Osteoblast (primary cell): ENCODE measurements at regions not wholly inside any gene's neighbourhood (a gene's known extent, or its start where the extent isn't known, plus 50 kb on each side); places are given as distances from the start of the nearest gene placed in this dataset.

Experiments used
- DNase-seq: peaks from one replicate; pipeline ENCODE4 v3.0.0; 2011; ENCODE audit warnings: low spot score, mixed read lengths; ENCODE audit not compliant: insufficient read length; ENCODE audit errors: missing footprints
- H2AFZ ChIP-seq: 2 replicates; pipeline ENCODE4 v1.6.0; 2011; ENCODE audit warnings: mild to moderate bottlenecking, low read length
- H3K27ac ChIP-seq: 2 replicates; pipeline ENCODE4 v1.5.1; 2011; ENCODE audit warnings: mild to moderate bottlenecking, low read depth, low read length, moderate library complexity
- H3K27me3 ChIP-seq: 2 replicates; pipeline ENCODE4 v1.6.0; 2012; ENCODE audit warnings: mild to moderate bottlenecking, control low read depth, inconsistent platforms, low read length, moderate library complexity; ENCODE audit not compliant: insufficient read depth
- H3K36me3 ChIP-seq: 2 replicates; pipeline ENCODE4 v1.5.1; 2011; ENCODE audit warnings: mild to moderate bottlenecking, low read length, control low read depth, moderate library complexity; ENCODE audit not compliant: insufficient read depth
- H3K4me1 ChIP-seq: 2 replicates; pipeline ENCODE4 v1.5.1; 2011; ENCODE audit warnings: mild to moderate bottlenecking, low read length, control low read depth, moderate library complexity; ENCODE audit not compliant: insufficient read depth
- H3K4me2 ChIP-seq: 2 replicates; pipeline ENCODE4 v1.6.0; 2011; ENCODE audit warnings: mild to moderate bottlenecking, low read length; ENCODE audit not compliant: insufficient read depth
- H3K4me3 ChIP-seq: fragments of 200-600 bp; sonication (generic); 3 replicates; pipeline ENCODE4 v1.5.1; 2012; ENCODE audit warnings: mild to moderate bottlenecking, low read length, inconsistent platforms; ENCODE audit not compliant: insufficient read depth
- H3K79me2 ChIP-seq: 2 replicates; pipeline ENCODE4 v1.6.0; 2012; ENCODE audit warnings: mild to moderate bottlenecking, low read length, control low read depth, inconsistent platforms; ENCODE audit not compliant: insufficient read depth
- H3K9me3 ChIP-seq: 2 replicates; pipeline ENCODE4 v1.5.1; 2011; ENCODE audit warnings: low read depth, low read length, control low read depth
- H4K20me1 ChIP-seq: 2 replicates; pipeline ENCODE4 v1.6.0; 2012; ENCODE audit warnings: mild to moderate bottlenecking, low read length, control low read depth; ENCODE audit not compliant: insufficient read depth
- TF ChIP-seq, protein P1 (sequence below): IDR thresholded peaks from 2 replicates; pipeline ENCODE4 v1.5.1; 2011; ENCODE audit warnings: mild to moderate bottlenecking, low read depth, low read length, moderate library complexity; ENCODE audit errors: extremely low read depth

- Histone ChIP-seq H3K79me2 (no peaks in the 10 kb centered on the region), H3K4me2 (no peak overlapping the region), H4K20me1 (no peaks in the 10 kb centered on the region), H3K27me3 (no peaks in the 10 kb centered on the region), H3K4me1 (no peaks in the 10 kb centered on the region), H3K9me3 (no peaks in the 10 kb centered on the region), H3K27ac (no peak overlapping the region), H3K4me3 (no peak overlapping the region), H3K36me3 (no peaks in the 10 kb centered on the region), H2AFZ (no peak overlapping the region)
- DNase-seq = no peak
- TF ChIP-seq, protein P1, sequence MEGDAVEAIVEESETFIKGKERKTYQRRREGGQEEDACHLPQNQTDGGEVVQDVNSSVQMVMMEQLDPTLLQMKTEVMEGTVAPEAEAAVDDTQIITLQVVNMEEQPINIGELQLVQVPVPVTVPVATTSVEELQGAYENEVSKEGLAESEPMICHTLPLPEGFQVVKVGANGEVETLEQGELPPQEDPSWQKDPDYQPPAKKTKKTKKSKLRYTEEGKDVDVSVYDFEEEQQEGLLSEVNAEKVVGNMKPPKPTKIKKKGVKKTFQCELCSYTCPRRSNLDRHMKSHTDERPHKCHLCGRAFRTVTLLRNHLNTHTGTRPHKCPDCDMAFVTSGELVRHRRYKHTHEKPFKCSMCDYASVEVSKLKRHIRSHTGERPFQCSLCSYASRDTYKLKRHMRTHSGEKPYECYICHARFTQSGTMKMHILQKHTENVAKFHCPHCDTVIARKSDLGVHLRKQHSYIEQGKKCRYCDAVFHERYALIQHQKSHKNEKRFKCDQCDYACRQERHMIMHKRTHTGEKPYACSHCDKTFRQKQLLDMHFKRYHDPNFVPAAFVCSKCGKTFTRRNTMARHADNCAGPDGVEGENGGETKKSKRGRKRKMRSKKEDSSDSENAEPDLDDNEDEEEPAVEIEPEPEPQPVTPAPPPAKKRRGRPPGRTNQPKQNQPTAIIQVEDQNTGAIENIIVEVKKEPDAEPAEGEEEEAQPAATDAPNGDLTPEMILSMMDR = no peak
Observed at GRCh38 chr6:91042656-91043055, 455.8 kb upstream of the MAP3K7 start.

DNA sequence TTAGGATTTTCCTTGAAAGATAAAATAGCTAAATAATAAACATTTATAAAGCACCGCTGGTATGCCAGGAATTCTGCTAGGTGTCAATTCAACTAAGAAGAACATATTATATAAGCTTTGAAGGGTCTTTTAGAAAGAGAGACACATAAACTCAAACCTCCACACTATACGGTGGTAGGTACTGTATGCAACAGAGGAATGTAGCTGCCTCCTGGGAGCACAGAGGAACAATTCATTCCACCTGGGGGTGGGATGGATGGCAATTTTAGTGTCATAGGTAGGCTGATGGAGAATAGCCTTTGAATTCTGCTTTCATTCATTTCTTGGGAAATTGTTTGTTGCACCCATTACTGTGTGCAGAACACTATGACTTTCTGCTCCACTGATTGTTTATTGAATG is 447.1 kb upstream of the MAP3K7 start:
- Histone ChIP-seq H3K36me3 (no peaks in the 10 kb centered on the region), H3K27me3 (no peaks in the 10 kb centered on the region), H3K4me1 (no peaks in the 10 kb centered on the region), H3K4me3 (no peak overlapping the region), H2AFZ (no peak overlapping the region), H3K9me3 (no peaks in the 10 kb centered on the region), H3K4me2 (no peak overlapping the region), H4K20me1 (no peaks in the 10 kb centered on the region), H3K27ac (no peak overlapping the region), H3K79me2 (no peaks in the 10 kb centered on the region)
- TF ChIP-seq, protein P1 = no peak
- DNase-seq = no peak

DNA sequence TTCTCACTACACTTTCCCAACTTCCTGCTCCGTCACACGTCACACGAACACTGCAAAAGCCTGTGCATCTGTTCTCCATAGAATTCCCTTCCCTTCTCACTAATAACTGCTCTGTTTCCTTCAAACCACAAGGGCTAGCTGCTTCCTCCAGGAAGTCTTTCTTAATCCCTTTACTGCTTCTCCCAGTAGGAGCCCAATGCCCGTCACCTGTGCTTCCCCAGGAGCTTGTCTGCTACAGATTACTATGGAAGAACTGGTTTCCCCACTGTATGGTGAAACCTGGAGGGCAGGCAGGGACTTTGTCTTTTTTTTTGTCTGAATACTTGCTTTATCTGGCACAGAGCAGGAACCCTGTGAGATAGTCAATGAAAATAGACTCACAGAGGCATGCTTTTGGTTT is 444.7 kb upstream of the MAP3K7 start:
- Histone ChIP-seq H3K4me2 (no peak overlapping the region), H3K36me3 (no peaks in the 10 kb centered on the region), H3K4me1 (no peaks in the 10 kb centered on the region), H3K4me3 (no peak overlapping the region), H3K27ac (no peak overlapping the region), H3K79me2 (no peaks in the 10 kb centered on the region), H4K20me1 (no peaks in the 10 kb centered on the region), H2AFZ (no peak overlapping the region), H3K27me3 (no peaks in the 10 kb centered on the region), H3K9me3 (no peaks in the 10 kb centered on the region)
- TF ChIP-seq, protein P1 = no peak
- no peak for DNase-seq

GRCh38 chr6:91029211-91029610 is 442.3 kb upstream of the MAP3K7 start:
- no peak overlapping the region for H2AFZ ChIP-seq
- TF ChIP-seq, protein P1 = no peak
- H4K20me1 ChIP-seq = no peaks in the 10 kb centered on the region
- H3K27me3 ChIP-seq = no peaks in the 10 kb centered on the region
- DNase-seq = no peak
- H3K79me2 ChIP-seq = no peaks in the 10 kb centered on the region
- H3K36me3 ChIP-seq = no peaks in the 10 kb centered on the region
- H3K27ac ChIP-seq = no peak overlapping the region
- no peak overlapping the region for H3K4me3 ChIP-seq
- no peaks in the 10 kb centered on the region for H3K4me1 ChIP-seq
- no peak overlapping the region for H3K4me2 ChIP-seq
- H3K9me3 ChIP-seq = no peaks in the 10 kb centered on the region
